Esophagus muscularis mucosa (tissue), 4 donors: ENCODE measurements at regions not wholly inside any gene's neighbourhood (a gene's known extent, or its start where the extent isn't known, plus 50 kb on each side); places are given as distances from the start of the nearest gene placed in this dataset.

Experiments used
- EP300 ChIP-seq: sonication (generic); formaldehyde crosslinking; IDR thresholded peaks from one replicate; pipeline ENCODE4 v1.6.1; 2017; ENCODE audit warnings: antibody characterized with exemption
- POLR2A ChIP-seq: fragments of 450-650 bp; IDR thresholded peaks from one replicate; pipeline ENCODE4 v1.6.1; 2017; ENCODE audit warnings: antibody characterized with exemption, moderate library complexity, mild to moderate bottlenecking, low read depth
- TF ChIP-seq, protein P1 (sequence below), 3 experiments: fragments of 200-600 bp in 2 of 3; fragments of 450-650 bp in 1 of 3; sonication (generic) in 2 of 3; IDR thresholded peaks; one replicate each; pipeline ENCODE4 v1.5.1; 2017 to 2019; ENCODE audit warnings: antibody characterized with exemption in 3 of 3, mild to moderate bottlenecking in 2 of 3, moderate library complexity in 1 of 3

DNA sequence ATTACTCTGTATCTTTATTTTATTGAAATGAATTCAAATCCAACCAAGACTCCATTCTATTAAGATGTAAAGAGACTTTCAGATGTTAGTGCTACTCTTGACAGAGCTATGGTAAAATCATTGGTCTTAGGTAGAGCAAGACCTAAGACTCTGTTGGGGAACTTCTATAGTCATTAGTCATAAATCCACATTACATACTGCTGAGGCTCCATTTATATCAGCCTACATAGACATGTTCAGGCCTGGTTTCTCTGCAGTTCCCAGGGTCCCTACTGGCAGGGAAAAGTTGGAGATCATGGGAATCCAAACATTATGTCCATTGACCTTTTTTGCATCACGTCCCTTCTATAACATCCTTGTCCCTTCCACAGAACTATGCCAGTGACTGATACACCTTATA lies 580.4 kb upstream of the ZEB2 start:
- TF ChIP-seq EP300 (no peak), POLR2A (no peak)
- TF ChIP-seq, protein P1, sequence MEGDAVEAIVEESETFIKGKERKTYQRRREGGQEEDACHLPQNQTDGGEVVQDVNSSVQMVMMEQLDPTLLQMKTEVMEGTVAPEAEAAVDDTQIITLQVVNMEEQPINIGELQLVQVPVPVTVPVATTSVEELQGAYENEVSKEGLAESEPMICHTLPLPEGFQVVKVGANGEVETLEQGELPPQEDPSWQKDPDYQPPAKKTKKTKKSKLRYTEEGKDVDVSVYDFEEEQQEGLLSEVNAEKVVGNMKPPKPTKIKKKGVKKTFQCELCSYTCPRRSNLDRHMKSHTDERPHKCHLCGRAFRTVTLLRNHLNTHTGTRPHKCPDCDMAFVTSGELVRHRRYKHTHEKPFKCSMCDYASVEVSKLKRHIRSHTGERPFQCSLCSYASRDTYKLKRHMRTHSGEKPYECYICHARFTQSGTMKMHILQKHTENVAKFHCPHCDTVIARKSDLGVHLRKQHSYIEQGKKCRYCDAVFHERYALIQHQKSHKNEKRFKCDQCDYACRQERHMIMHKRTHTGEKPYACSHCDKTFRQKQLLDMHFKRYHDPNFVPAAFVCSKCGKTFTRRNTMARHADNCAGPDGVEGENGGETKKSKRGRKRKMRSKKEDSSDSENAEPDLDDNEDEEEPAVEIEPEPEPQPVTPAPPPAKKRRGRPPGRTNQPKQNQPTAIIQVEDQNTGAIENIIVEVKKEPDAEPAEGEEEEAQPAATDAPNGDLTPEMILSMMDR (IDR thresholded peaks at IDR 0.05): no peak
